ENCODE measurements at regions not wholly inside any gene's neighbourhood (a gene's known extent, or its start where the extent isn't known, plus 50 kb on each side); places are given as distances from the start of the nearest gene placed in this dataset.

DNA sequence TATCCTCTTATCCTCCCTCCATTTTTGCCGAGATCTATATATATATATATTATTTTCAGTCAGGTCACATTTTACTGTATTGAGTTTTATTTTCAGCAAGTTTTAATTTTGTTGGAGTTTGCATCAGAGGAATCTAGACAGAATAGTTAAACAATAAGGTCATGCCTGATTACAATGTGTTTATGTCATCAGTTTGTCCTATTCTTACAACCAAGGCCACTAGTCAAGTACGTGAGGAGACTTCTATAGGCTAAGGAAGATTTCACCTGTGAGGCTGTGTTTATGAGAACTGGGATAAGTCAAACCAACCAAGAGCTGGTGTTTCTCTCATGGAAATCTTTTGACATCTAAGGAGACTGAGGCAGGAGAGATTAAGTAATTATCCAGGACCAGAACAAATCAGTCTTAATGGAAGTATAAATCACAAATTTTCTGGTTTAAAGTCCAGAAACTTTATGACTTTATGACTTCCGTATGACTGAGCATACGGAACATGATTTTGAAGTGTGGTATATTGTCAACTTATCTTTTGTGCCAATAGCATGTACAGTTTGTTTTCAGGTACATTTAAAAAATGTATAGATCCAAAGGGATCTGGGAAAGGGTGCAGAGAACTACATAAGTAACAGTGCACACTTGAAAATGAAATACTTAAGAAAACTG, 100.0 kb upstream of the DTNA start:
- no peak for TF ChIP-seq POLR2AphosphoS5 (IDR thresholded peaks at IDR 0.05; ENCODE audit: low read depth, low read length)
- no peak for TF ChIP-seq POLR2A (IDR thresholded peaks at IDR 0.05; ENCODE audit: low read depth, low read length)
- TF ChIP-seq TAF1 (IDR thresholded peaks at IDR 0.05; ENCODE audit: borderline replicate concordance, low read depth, low read length) = no peak
- no peak for DNase-seq (ENCODE audit: insufficient read length)
- no peak for FAIRE-seq

DNA sequence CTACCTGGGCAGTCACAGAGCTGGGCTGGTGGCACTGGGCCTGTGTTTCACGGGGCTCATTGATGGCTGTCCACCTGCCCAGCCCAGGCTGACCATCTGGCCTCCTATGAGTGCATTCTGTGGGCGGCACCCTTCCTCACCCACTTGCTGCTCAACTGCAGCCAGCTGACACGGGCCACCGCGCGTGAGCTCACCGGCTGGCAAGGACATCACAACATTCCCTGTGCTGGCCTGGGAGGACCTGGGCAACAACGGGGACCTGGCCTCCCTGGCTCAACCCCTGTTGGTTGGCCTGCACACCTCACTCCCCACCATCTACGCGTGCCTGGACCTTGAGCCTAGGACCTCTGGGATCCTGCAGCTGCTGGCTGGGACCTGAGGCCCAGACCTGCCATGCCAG, 98.2 kb upstream of the DTNA start:
- FAIRE-seq = no peak

DNA sequence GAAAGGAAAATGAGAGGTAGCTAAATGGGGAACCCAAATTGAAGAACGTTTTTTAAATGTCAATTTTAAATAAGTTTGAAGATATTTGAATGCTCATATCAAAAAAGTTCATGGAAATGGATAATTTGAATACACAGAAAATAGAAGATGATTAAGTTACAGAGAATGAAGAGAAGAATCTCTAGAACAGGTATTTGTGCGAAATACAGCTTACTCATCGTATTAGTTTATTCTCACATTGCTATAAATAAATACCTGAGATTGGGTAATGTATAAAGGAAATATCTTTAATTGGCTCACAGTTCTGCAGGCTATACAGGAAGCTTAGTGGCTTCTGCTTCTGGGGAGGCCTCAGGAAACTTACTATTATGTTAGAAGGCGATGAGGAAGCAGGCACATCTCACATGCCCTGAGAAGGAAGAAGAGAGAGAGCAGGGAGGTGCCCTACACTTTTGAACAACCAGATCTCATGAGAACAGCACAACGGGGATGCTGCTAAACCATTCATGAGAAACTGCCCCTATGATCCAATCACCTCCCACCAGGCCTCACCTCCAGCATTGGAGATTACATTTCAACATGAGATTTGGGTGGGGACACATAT, 89.7 kb upstream of the DTNA start:
- no peak for TF ChIP-seq POLR2A (IDR thresholded peaks at IDR 0.05; ENCODE audit: low read depth, low read length)
- no peak for TF ChIP-seq POLR2AphosphoS5 (IDR thresholded peaks at IDR 0.05; ENCODE audit: low read depth, low read length)
- no peak for TF ChIP-seq TAF1 (IDR thresholded peaks at IDR 0.05; ENCODE audit: borderline replicate concordance, low read depth, low read length)
- FAIRE-seq (no peak), DNase-seq (ENCODE audit: insufficient read length) (no peak)

More for the DNA sequence above, 98.2 kb upstream of the DTNA start:
- no peak for TF ChIP-seq POLR2A (IDR thresholded peaks at IDR 0.05; ENCODE audit: low read depth, low read length)
- TF ChIP-seq TAF1 (IDR thresholded peaks at IDR 0.05; ENCODE audit: borderline replicate concordance, low read depth, low read length) = no peak
- TF ChIP-seq POLR2AphosphoS5 (IDR thresholded peaks at IDR 0.05; ENCODE audit: low read depth, low read length) = no peak
- DNase-seq (ENCODE audit: insufficient read length) = no peak

GRCh38 chr18:34623557-34623956, 86.5 kb upstream of the DTNA start:
- FAIRE-seq = no peak
- DNase-seq (ENCODE audit: insufficient read length) = no peak
- no peak for TF ChIP-seq POLR2AphosphoS5 (IDR thresholded peaks at IDR 0.05; ENCODE audit: low read depth, low read length)
- TF ChIP-seq TAF1 (IDR thresholded peaks at IDR 0.05; ENCODE audit: borderline replicate concordance, low read depth, low read length) = no peak
- no peak for TF ChIP-seq POLR2A (IDR thresholded peaks at IDR 0.05; ENCODE audit: low read depth, low read length)

DNA sequence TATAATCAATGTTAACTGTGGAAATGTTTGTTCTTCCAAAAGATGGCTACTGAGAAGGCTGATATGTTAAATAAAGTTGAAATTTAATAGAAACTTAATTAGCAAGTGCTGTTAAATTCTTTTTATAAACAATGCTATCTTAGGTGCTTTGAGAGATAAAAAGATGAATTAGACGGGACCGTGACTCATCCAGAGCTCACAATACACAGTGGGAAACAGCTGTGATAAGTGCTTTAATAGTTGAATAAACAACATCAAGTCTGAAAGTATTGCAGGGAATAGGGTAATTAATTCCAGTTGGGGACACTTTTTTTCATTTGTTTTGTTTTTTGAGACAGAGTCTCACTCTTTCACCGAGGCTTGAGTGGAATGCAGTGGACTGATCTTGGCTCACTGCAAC, 85.5 kb upstream of the DTNA start:
- TF ChIP-seq TAF1 (IDR thresholded peaks at IDR 0.05; ENCODE audit: borderline replicate concordance, low read depth, low read length) = no peak
- TF ChIP-seq POLR2A (IDR thresholded peaks at IDR 0.05; ENCODE audit: low read depth, low read length) = no peak
- no peak for TF ChIP-seq POLR2AphosphoS5 (IDR thresholded peaks at IDR 0.05; ENCODE audit: low read depth, low read length)
- FAIRE-seq (no peak), DNase-seq (ENCODE audit: insufficient read length) (no peak)

DNA sequence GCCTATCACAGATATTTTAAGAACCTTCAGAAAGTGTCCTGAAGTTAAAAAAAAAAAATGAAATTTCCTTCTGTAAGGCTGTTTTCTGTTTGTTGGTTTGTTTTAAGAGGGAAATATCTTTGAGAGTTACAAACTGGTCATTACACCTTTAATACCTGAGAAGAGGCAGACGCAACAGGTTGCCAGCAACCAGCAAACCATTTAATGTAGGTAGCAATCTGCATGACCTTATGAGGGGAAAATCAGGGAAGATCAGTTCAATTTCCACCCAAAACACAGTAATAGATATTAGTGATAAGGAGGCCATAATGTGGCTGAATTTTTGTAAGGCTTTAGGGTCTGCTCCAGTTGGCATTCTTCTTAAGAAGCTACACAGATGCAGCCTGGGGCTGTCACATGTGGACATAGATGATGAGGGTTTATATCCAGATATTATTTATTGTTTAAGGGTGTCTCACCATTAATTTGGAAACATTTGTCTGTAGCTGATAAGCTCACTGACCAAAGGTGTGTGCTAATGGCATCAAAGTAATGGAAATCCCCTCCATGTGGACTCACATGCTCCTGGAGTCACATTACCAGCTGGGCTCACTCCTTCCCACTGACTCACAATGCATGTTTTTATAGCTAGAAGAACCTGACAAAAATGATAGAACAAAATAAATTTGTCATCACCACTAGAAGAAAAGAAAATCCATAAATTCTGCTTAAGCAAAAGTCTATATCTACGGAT, 83.5 kb upstream of the DTNA start:
- TF ChIP-seq TAF1 (IDR thresholded peaks at IDR 0.05; ENCODE audit: borderline replicate concordance, low read depth, low read length) (no peak), POLR2A (IDR thresholded peaks at IDR 0.05; ENCODE audit: low read depth, low read length) (no peak), POLR2AphosphoS5 (IDR thresholded peaks at IDR 0.05; ENCODE audit: low read depth, low read length) (no peak)
- DNase-seq (ENCODE audit: insufficient read length) = no peak
- no peak for FAIRE-seq

DNA sequence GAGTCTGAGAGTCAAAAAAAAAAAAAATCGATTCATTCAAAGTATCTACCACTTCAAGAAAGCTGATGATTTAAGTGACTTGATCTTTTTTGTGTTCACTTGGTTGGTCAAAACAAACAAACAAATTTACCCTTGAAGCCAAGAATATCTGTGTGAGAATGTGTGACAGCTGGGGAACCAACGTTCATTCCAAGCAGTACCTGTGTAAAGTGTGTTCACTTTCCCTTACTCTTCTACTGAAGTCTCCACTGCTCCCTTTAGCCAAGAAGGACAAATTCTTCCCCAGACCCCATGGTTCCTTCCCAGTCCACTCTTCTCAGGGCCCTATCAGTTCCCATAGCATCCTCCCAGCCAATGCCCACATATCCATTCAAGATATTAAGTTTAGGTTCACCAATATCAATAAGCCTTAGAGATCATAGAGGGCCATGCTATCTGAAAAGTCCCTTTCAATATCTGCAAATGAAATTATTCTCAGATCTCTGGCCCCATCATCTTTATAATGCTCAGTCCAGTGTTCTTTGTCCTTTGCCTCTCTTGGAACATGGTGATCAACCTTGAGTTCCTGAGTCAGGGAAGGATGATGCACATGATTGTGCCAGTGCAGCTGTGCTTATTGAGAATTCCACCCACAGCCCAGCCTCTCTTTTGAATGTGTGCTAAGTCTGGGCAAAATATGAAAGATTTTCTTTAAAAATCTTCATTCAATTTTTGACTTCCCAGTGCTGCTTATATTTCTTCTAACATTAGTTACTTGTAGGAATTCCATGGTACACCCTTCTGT, 82.8 kb upstream of the DTNA start:
- TF ChIP-seq TAF1 (IDR thresholded peaks at IDR 0.05; ENCODE audit: borderline replicate concordance, low read depth, low read length) = no peak
- TF ChIP-seq POLR2A (IDR thresholded peaks at IDR 0.05; ENCODE audit: low read depth, low read length) = no peak
- TF ChIP-seq POLR2AphosphoS5 (IDR thresholded peaks at IDR 0.05; ENCODE audit: low read depth, low read length) = no peak
- DNase-seq (ENCODE audit: insufficient read length) = no peak
- no peak for FAIRE-seq

GRCh38 chr18:34631093-34631966, 78.8 kb upstream of the DTNA start:
- TF ChIP-seq POLR2A (IDR thresholded peaks at IDR 0.05; ENCODE audit: low read depth, low read length) = no peak
- TF ChIP-seq TAF1 (IDR thresholded peaks at IDR 0.05; ENCODE audit: borderline replicate concordance, low read depth, low read length) = no peak
- TF ChIP-seq POLR2AphosphoS5 (IDR thresholded peaks at IDR 0.05; ENCODE audit: low read depth, low read length) = no peak
- FAIRE-seq (no peak), DNase-seq (ENCODE audit: insufficient read length) (no peak)

DNA sequence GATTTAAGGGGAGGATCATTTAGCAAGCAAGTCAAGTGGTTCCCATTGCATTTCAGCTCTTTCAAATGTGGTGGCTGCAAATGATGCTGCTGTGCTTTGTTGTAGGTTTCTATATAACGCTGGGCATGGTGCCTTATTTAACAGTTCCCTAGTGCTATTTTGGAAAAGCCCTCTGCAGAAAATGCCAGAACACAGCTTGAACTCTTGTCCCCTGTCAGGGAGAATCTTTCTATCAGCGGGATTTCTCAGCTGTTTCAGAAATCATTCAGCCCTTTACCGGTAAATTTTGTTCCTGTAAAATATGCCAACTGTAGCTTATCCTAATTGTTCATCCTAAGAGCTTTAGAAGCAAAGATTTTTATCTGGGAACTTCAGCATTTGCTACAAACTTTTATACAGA, 77.8 kb upstream of the DTNA start:
- TF ChIP-seq POLR2AphosphoS5 (IDR thresholded peaks at IDR 0.05; ENCODE audit: low read depth, low read length) (no peak), TAF1 (IDR thresholded peaks at IDR 0.05; ENCODE audit: borderline replicate concordance, low read depth, low read length) (no peak), POLR2A (IDR thresholded peaks at IDR 0.05; ENCODE audit: low read depth, low read length) (no peak)
- FAIRE-seq (no peak), DNase-seq (ENCODE audit: insufficient read length) (no peak)

- TF ChIP-seq POLR2A (IDR thresholded peaks at IDR 0.05; ENCODE audit: low read depth, low read length) (no peak), POLR2AphosphoS5 (IDR thresholded peaks at IDR 0.05; ENCODE audit: low read depth, low read length) (no peak), TAF1 (IDR thresholded peaks at IDR 0.05; ENCODE audit: borderline replicate concordance, low read depth, low read length) (no peak)
- no peak for DNase-seq (ENCODE audit: insufficient read length)
- FAIRE-seq = no peak
Observed at GRCh38 chr18:34633368-34633767, 76.7 kb upstream of the DTNA start.

Data from GM12892 (cell line).